Gastroesophageal sphincter (tissue), 3 donors: ENCODE measurements at regions not wholly inside any gene's neighbourhood (a gene's known extent, or its start where the extent isn't known, plus 50 kb on each side); places are given as distances from the start of the nearest gene placed in this dataset.
"Not testable (repeated sequence)": the region's sequence is repeated elsewhere in the genome, so short reads cannot be mapped to it uniquely, and the experiment has no call there.

Source experiments
- POLR2AphosphoS5 ChIP-seq: sonication (generic); formaldehyde crosslinking; IDR thresholded peaks from one replicate; pipeline ENCODE4 v1.6.1; 2017; ENCODE audit warnings: antibody characterized with exemption
- TF ChIP-seq, protein P1 (sequence below), 4 experiments: fragments of 200-600 bp in 2 of 4; fragments of 450-650 bp in 2 of 4; sonication (generic) in 1 of 4; IDR thresholded peaks; one replicate each; pipeline ENCODE4 v1.5.1; 2017 to 2019; ENCODE audit warnings: antibody characterized with exemption in 4 of 4, mild to moderate bottlenecking in 2 of 4, moderate library complexity in 2 of 4

GRCh38 chr7:81152925-81153324 lies 234.1 kb upstream of the SEMA3C start:
- TF ChIP-seq, protein P1, sequence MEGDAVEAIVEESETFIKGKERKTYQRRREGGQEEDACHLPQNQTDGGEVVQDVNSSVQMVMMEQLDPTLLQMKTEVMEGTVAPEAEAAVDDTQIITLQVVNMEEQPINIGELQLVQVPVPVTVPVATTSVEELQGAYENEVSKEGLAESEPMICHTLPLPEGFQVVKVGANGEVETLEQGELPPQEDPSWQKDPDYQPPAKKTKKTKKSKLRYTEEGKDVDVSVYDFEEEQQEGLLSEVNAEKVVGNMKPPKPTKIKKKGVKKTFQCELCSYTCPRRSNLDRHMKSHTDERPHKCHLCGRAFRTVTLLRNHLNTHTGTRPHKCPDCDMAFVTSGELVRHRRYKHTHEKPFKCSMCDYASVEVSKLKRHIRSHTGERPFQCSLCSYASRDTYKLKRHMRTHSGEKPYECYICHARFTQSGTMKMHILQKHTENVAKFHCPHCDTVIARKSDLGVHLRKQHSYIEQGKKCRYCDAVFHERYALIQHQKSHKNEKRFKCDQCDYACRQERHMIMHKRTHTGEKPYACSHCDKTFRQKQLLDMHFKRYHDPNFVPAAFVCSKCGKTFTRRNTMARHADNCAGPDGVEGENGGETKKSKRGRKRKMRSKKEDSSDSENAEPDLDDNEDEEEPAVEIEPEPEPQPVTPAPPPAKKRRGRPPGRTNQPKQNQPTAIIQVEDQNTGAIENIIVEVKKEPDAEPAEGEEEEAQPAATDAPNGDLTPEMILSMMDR (IDR thresholded peaks at IDR 0.05), result not testable (repeated sequence)
- not testable (repeated sequence) for TF ChIP-seq POLR2AphosphoS5
